OCI-LY1 (cell line): ENCODE measurements at regions not wholly inside any gene's neighbourhood (a gene's known extent, or its start where the extent isn't known, plus 50 kb on each side); places are given as distances from the start of the nearest gene placed in this dataset.

Experiments used
- H2AFZ ChIP-seq: fragments of 200-600 bp; sonication (generic), shearing (Covaris generic); 2 replicates; pipeline ENCODE4 v1.6.0; 2014; ENCODE audit warnings: antibody characterized with exemption, mild to moderate bottlenecking, low read length
- H3F3A ChIP-seq: fragments of 200-600 bp; sonication (generic), shearing (Covaris generic); 2 replicates; pipeline ENCODE4 v1.6.0; 2014; ENCODE audit warnings: mild to moderate bottlenecking, antibody characterized with exemption, low read length, moderate library complexity; ENCODE audit not compliant: insufficient read depth
- H3K27ac ChIP-seq: fragments of 200-600 bp; sonication (generic); 2 replicates; pipeline ENCODE4 v1.5.1; 2014; ENCODE audit warnings: low read length, mixed run types, mild to moderate bottlenecking, low read depth; ENCODE audit not compliant: poor library complexity, severe bottlenecking
- H3K27me3 ChIP-seq: fragments of 200-600 bp; sonication (generic); 2 replicates; pipeline ENCODE4 v1.6.0; 2014; ENCODE audit warnings: antibody characterized with exemption, mild to moderate bottlenecking, low read length, moderate library complexity; ENCODE audit not compliant: insufficient read depth
- H3K36me3 ChIP-seq: fragments of 200-600 bp; sonication (generic); 2 replicates; pipeline ENCODE4 v1.6.1; 2014; ENCODE audit warnings: mild to moderate bottlenecking, antibody characterized with exemption, low read length, moderate library complexity, mixed read lengths; ENCODE audit not compliant: insufficient read depth
- H3K4me1 ChIP-seq: fragments of 200-600 bp; sonication (generic); 2 replicates; pipeline ENCODE4 v1.5.1; 2014; ENCODE audit warnings: mild to moderate bottlenecking, low read length, moderate library complexity; ENCODE audit not compliant: insufficient read depth, severe bottlenecking
- H3K4me2 ChIP-seq: fragments of 200-600 bp; sonication (generic), shearing (Covaris generic); 2 replicates; pipeline ENCODE4 v1.6.1; 2014; ENCODE audit warnings: low read length
- H3K4me3 ChIP-seq: fragments of 200-600 bp; sonication (generic); 2 replicates; pipeline ENCODE4 v1.5.1; 2014; ENCODE audit warnings: low read length, low read depth, mild to moderate bottlenecking, mixed read lengths; ENCODE audit not compliant: poor library complexity, severe bottlenecking
- H3K79me2 ChIP-seq: fragments of 200-600 bp; shearing (Covaris generic); 2 replicates; pipeline ENCODE4 v1.6.1; 2016; ENCODE audit warnings: mixed run types, low read length, mixed read lengths; ENCODE audit not compliant: insufficient read depth
- H3K9ac ChIP-seq: fragments of 200-600 bp; sonication (generic), shearing (Covaris generic); 2 replicates; pipeline ENCODE4 v1.6.1; 2014; ENCODE audit warnings: mild to moderate bottlenecking, low read length, mixed read lengths
- H3K9me2 ChIP-seq: fragments of 200-600 bp; sonication (generic), shearing (Covaris generic); 2 replicates; pipeline ENCODE4 v1.6.1; 2014; ENCODE audit warnings: low read depth, mild to moderate bottlenecking, low read length, mixed read lengths
- H3K9me3 ChIP-seq: fragments of 200-600 bp; shearing (Covaris generic); 2 replicates; pipeline ENCODE4 v1.6.1; 2014; ENCODE audit warnings: low read length, mixed read lengths
- H4K20me1 ChIP-seq: fragments of 200-600 bp; sonication (generic), shearing (Covaris generic); 2 replicates; pipeline ENCODE4 v1.6.0; 2016; ENCODE audit warnings: mild to moderate bottlenecking, low read length; ENCODE audit not compliant: insufficient read depth
- EZH2 ChIP-seq: fragments of 200-600 bp; sonication (generic), shearing (Covaris generic); IDR thresholded peaks from 2 replicates; pipeline ENCODE4 v1.8.0; 2017; ENCODE audit warnings: borderline replicate concordance, mixed run types, mild to moderate bottlenecking, antibody characterized with exemption, low read length, moderate library complexity, mixed read lengths
- TF ChIP-seq, protein P1 (sequence below): fragments of 200-600 bp; sonication (generic), shearing (Covaris generic); IDR thresholded peaks from 2 replicates; pipeline ENCODE4 v1.5.1; 2017; ENCODE audit warnings: mild to moderate bottlenecking, antibody characterized with exemption, low read length, moderate library complexity, mixed read lengths

GRCh38 chr21:24127651-24128050 is 1479.6 kb downstream of the MRPL39 start:
- Histone ChIP-seq H3K27me3 (no peaks in the 10 kb centered on the region), H3K9me3 (no peaks in the 10 kb centered on the region), H3K4me1 (no peaks in the 10 kb centered on the region), H3K79me2 (no peaks in the 10 kb centered on the region), H3K36me3 (no peaks in the 10 kb centered on the region), H3K9me2 (no peaks in the 10 kb centered on the region), H3K4me2 (no peak overlapping the region), H4K20me1 (no peaks in the 10 kb centered on the region), H2AFZ (no peak overlapping the region), H3K27ac (no peak overlapping the region), H3F3A (no peaks in the 10 kb centered on the region), H3K4me3 (no peak overlapping the region), H3K9ac (no peak overlapping the region)
- no peak for TF ChIP-seq EZH2
- TF ChIP-seq, protein P1, sequence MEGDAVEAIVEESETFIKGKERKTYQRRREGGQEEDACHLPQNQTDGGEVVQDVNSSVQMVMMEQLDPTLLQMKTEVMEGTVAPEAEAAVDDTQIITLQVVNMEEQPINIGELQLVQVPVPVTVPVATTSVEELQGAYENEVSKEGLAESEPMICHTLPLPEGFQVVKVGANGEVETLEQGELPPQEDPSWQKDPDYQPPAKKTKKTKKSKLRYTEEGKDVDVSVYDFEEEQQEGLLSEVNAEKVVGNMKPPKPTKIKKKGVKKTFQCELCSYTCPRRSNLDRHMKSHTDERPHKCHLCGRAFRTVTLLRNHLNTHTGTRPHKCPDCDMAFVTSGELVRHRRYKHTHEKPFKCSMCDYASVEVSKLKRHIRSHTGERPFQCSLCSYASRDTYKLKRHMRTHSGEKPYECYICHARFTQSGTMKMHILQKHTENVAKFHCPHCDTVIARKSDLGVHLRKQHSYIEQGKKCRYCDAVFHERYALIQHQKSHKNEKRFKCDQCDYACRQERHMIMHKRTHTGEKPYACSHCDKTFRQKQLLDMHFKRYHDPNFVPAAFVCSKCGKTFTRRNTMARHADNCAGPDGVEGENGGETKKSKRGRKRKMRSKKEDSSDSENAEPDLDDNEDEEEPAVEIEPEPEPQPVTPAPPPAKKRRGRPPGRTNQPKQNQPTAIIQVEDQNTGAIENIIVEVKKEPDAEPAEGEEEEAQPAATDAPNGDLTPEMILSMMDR = no peak

GRCh38 chr21:24123785-24124184 is 1483.5 kb downstream of the MRPL39 start:
- Histone ChIP-seq H3K4me3 (no peak overlapping the region), H3K9me3 (no peaks in the 10 kb centered on the region), H3K79me2 (no peaks in the 10 kb centered on the region), H2AFZ (no peak overlapping the region), H3K27ac (no peak overlapping the region), H3K4me1 (no peaks in the 10 kb centered on the region), H3K4me2 (no peak overlapping the region), H3K36me3 (no peaks in the 10 kb centered on the region), H4K20me1 (no peaks in the 10 kb centered on the region), H3K9me2 (no peaks in the 10 kb centered on the region), H3K27me3 (no peaks in the 10 kb centered on the region), H3F3A (no peaks in the 10 kb centered on the region), H3K9ac (no peak overlapping the region)
- TF ChIP-seq, protein P1 = no peak
- no peak for TF ChIP-seq EZH2

DNA sequence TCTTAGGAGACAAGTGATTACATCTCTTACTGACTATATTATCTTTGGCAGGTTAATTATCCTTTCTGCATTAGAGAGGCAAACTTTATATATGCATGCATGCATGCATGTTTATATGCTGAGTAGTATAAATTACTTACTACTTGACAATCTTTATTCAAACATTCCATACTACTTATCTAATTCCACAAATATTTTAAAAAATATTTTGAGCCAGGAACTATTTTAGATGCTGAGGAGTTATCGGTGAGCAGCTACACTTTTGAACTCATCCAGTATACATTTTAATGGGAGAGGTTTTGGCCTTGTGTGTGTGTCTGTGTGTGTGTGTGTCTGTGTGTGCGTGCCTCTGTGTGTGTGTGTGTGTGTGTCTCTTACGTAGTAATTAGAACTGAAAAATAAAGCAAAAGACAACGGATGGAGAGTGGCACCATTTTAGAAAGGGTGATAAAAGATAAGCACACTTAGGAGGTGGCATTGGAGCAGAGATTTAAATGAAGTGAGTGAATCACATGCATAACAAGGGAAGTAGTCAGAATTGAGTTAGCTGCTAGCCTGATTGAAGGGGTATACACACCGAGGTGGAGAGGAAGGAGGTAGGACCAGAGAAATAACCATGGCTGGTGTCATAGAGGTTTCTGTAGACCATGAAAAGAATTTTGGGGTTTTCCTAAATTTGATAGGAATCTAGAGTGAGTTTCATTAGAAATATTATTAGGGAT is 1488.4 kb downstream of the MRPL39 start:
- H3K4me3 ChIP-seq = no peak overlapping the region
- no peaks in the 10 kb centered on the region for H3F3A ChIP-seq
- H3K27me3 ChIP-seq = no peaks in the 10 kb centered on the region
- no peak overlapping the region for H2AFZ ChIP-seq
- no peaks in the 10 kb centered on the region for H3K4me1 ChIP-seq
- no peak overlapping the region for H3K4me2 ChIP-seq
- no peaks in the 10 kb centered on the region for H3K9me3 ChIP-seq
- no peak overlapping the region for H3K27ac ChIP-seq
- no peaks in the 10 kb centered on the region for H4K20me1 ChIP-seq
- H3K9ac ChIP-seq = no peak overlapping the region
- no peaks in the 10 kb centered on the region for H3K9me2 ChIP-seq
- H3K79me2 ChIP-seq = no peaks in the 10 kb centered on the region
- TF ChIP-seq, protein P1 = no peak
- no peak for TF ChIP-seq EZH2
- no peaks in the 10 kb centered on the region for H3K36me3 ChIP-seq
